ENCODE measurements at regions not wholly inside any gene's neighbourhood (a gene's known extent, or its start where the extent isn't known, plus 50 kb on each side); places are given as distances from the start of the nearest gene placed in this dataset.

GRCh38 chr1:231108516-231109302, 53.1 kb upstream of the TRIM67 start:
- intact Hi-C loops (cut with micrococcal nuclease) = no loop called here

- intact Hi-C loops (cut with micrococcal nuclease) = no loop called here
Measured at GRCh38 chr1:231107600-231108326, 54.1 kb upstream of the TRIM67 start.

GRCh38 chr1:231107151-231107550, 54.7 kb upstream of the TRIM67 start:
- intact Hi-C loops (cut with micrococcal nuclease) = no loop called here

- intact Hi-C loops (cut with micrococcal nuclease) = no loop called here
Measured at GRCh38 chr1:231106347-231106746, 55.5 kb upstream of the TRIM67 start.

- intact Hi-C loops (cut with micrococcal nuclease) = no loop called here
Measured at GRCh38 chr1:231104917-231105316, 56.9 kb upstream of the TRIM67 start.

GRCh38 chr1:231103961-231104360, 57.9 kb upstream of the TRIM67 start:
- intact Hi-C loops (cut with micrococcal nuclease) = no loop called here

GRCh38 chr1:231099996-231100767, 60.1 kb upstream of the FAM89A start:
- intact Hi-C loops (cut with micrococcal nuclease) = no loop called here

- intact Hi-C loops (cut with micrococcal nuclease) = no loop called here
Measured at GRCh38 chr1:231099311-231099710, 59.3 kb upstream of the FAM89A start.

GRCh38 chr1:231095595-231095994, 55.5 kb upstream of the FAM89A start:
- intact Hi-C loops (cut with micrococcal nuclease) = no loop called here

GRCh38 chr1:231094421-231094820, 54.4 kb upstream of the FAM89A start:
- intact Hi-C loops (cut with micrococcal nuclease) = no loop called here

GRCh38 chr1:231093156-231093922, 53.3 kb upstream of the FAM89A start:
- intact Hi-C loops (cut with micrococcal nuclease) = no loop called here

GRCh38 chr1:231092380-231092779, 52.3 kb upstream of the FAM89A start:
- intact Hi-C loops (cut with micrococcal nuclease) = loop anchor here (1.0 kb wide), 1 partner anchor 175 kb away; no protein-coding TSS in a partner anchor

- intact Hi-C loops (cut with micrococcal nuclease) = loop anchor here (1.0 kb wide), 1 partner anchor 175 kb away; no protein-coding TSS in a partner anchor
Measured at GRCh38 chr1:231091831-231092301, 51.8 kb upstream of the FAM89A start.

- intact Hi-C loops (cut with micrococcal nuclease) = no loop called here
Measured at GRCh38 chr1:231091415-231091814, 51.4 kb upstream of the FAM89A start.

All from T-helper 2 cell treated with Interferon-gamma antibody and Interleukin-4, amounts not matched to agents 100 ng/mL and 5 ng/mL, for 36 hours (primary cell).